GM18951 (cell line): ENCODE measurements at regions not wholly inside any gene's neighbourhood (a gene's known extent, or its start where the extent isn't known, plus 50 kb on each side); places are given as distances from the start of the nearest gene placed in this dataset.
"Not testable (repeated sequence)": the region's sequence is repeated elsewhere in the genome, so short reads cannot be mapped to it uniquely, and the experiment has no call there.

Experiments
- POLR2A ChIP-seq: IDR thresholded peaks from 4 replicates; pipeline ENCODE4 v1.6.1; 2011; ENCODE audit warnings: mild to moderate bottlenecking; ENCODE audit not compliant: insufficient read length, insufficient read depth; ENCODE audit errors: extremely low read depth
- in situ Hi-C: fragments of 300-500 bp; cut with MboI; formaldehyde crosslinking; loops from one replicate; pipeline ENCODE4 v1.12.0; 2022; ENCODE audit warnings: low sequenced_read_pairs, mixed read lengths, inconsistent platforms; ENCODE audit not compliant: unreplicated experiment

DNA sequence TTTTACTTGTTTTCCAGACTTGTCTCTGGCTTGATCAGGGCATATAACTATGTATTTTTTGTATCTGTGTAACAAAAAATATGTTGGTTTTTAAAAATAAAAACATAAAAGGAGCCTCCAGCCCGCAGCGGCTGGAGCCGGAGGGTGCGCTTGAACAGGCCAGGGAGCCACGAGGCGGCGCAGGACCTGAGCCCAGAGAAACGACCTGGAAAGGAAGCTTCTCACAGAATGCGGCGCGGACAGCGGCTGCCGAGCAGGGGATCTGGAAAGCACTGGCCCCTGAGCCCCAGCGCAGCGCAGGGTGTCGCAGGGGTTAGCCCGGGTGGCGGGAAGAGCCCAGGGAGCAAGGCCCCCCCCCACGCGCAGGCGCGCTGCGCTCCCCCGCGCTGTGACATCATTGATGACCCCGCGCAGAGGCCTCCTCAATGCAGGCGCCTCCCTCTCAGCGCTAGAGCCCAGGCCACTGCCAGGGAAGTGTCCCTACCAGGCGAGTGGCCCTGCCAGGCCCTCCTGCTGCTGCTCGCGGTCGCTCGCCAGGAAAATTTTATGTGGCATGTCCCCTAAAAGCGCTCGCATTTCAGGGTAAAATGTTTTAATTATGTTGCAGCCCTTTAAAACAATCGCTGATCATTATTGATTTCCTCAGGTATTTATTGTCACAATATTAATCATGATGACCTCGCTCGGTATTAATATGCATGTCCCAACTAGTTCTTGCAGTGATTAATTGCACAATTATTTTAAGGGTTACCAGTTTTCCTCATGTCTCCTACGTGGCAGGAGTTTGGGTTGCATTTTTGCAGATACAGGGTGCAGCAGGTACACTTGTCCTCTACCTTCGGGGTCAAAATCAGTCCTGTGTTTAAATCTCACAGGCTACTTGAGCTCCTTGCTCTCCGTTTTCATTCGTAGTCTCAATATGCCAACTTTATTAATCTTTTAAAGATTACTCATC lies 134.2 kb downstream of the USP22 start:
- in situ Hi-C loops: no loop called here
- peak; percentile 51 for TF ChIP-seq POLR2A

- TF ChIP-seq POLR2A: no peak
- in situ Hi-C loops: no loop called here
These were observed 128.2 kb downstream of the USP22 start for GRCh38 chr17:20914658-20915057.

DNA sequence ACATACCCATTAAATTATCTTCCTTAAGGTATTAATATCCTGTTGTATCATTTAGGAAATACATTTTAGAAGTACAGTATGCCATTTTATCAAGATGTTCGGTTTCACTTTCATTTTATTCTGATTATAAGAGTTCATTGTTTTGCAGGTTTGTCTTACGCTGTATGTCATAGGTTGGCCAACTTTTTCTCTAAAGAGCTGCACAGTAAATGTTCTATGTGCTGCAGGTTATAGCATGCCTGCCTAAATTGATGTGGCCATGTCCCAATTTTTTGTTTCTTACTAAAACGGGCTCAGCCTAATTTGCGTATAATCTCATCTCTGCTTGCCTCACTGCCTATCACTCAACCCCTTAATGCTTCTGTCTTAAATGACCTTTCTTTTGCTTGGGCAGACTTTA lies 126.4 kb downstream of the USP22 start:
- TF ChIP-seq POLR2A: no peak
- in situ Hi-C loops: no loop called here

DNA sequence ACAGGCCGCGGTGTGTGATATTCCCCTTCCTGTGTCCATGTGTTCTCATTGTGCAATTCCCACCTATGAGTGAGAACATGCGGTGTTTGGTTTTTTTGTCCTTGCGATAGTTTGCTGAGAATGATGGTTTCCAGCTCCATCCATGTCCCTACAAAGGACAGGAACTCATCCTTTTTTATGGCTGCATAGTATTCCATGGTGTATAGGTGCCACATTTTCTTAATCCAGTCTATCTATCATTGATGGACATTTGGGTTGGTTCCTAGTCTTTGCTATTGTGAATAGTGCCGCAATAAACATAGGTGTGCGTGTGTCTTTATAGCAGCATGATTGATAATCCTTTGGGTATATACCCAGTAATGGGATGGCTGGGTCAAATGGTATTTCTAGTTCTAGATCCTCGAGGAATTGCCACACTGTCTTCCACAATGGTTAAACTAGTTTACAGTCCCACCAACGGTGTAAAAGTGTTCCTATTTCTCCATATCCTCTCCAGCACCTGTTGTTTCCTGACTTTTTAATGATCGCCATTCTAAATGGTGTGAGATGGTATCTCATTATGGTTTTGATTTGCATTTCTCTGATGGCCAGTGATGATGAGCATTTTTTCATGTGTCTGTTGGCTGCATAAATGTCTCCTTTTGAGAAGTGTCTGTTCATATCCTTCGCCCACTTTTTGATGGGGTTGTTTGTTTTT lies 125.1 kb downstream of the USP22 start:
- in situ Hi-C loops: not testable (repeated sequence)

- in situ Hi-C loops: no loop called here
These were observed 122.6 kb downstream of the USP22 start for GRCh38 chr17:20920095-20920814.

DNA sequence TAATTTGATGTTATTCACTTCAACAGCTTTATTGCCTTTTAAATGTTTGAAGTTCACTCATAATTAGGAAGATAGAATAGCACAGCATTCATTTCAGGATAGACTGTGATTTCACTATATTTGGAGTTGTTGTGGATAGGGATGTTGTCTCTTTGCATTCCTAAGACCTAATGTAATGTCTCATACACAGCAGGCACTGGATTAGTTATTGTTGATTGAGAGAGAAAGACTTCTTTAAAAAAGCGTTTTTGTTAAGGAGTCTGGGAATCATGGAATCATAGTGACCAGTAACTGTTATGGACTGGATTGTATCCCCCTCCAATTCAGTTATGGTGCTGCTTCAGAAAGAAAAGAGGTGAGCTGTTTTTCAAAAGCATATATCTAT lies 122.0 kb downstream of the USP22 start:
- TF ChIP-seq POLR2A: no peak
- in situ Hi-C loops: no loop called here

More at GRCh38 chr17:20920095-20920814, 122.6 kb downstream of the USP22 start:
- no peak for TF ChIP-seq POLR2A

DNA sequence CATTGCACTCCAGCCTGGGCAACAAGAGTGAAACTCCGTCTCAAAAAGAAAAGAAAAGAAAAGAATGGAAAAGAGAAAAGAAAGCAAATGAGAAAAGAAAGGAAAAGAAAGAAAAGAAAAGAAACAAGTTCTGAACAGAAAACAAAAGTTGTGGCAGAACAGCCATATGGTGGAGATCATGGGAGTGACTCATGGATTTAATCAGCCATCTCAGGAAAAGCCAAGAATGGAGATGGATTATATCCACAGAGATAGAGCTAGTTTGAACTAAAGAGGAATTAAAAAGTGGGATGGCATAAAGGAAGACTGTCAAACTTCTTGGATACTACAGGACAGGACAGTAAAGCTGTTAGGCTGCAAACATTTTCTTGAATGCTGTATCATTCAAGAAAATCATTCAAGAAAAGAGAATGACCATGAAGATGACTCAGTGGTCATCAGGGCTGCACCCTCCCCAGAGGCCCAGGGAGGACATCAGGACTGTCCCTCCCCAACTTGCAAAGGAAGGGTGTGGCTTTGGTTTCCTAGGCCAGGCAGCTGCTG lies 120.6 kb downstream of the USP22 start:
- no peak for TF ChIP-seq POLR2A

GRCh38 chr17:20924306-20924705 lies 118.5 kb downstream of the USP22 start:
- TF ChIP-seq POLR2A: no peak
- in situ Hi-C loops: no loop called here

More for the DNA sequence above, 120.6 kb downstream of the USP22 start:
- in situ Hi-C loops: no loop called here

GRCh38 chr17:20925091-20925490 lies 117.7 kb downstream of the USP22 start:
- in situ Hi-C loops: no loop called here
- TF ChIP-seq POLR2A: no peak

GRCh38 chr17:20925954-20926353 lies 116.9 kb downstream of the USP22 start:
- TF ChIP-seq POLR2A: no peak
- in situ Hi-C loops: no loop called here

DNA sequence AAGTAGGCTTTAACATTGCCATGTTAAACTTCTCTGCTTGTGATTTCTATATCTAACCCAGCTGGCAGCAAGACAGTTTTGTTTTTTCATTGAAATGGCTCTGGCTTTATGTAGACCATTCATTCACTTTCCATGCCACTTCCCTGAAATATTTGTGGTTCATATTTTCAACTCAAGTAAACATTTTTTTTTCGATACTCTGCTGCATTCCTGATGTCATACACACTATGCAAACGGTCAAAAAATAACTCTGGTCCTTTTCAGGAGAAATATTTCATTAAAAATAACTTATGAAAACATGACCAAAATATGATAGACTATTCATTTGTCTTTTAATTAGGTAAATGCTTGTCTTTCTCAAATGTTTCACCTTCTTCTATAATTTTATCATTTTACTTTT lies 116.3 kb downstream of the USP22 start:
- TF ChIP-seq POLR2A: no peak
- in situ Hi-C loops: no loop called here

DNA sequence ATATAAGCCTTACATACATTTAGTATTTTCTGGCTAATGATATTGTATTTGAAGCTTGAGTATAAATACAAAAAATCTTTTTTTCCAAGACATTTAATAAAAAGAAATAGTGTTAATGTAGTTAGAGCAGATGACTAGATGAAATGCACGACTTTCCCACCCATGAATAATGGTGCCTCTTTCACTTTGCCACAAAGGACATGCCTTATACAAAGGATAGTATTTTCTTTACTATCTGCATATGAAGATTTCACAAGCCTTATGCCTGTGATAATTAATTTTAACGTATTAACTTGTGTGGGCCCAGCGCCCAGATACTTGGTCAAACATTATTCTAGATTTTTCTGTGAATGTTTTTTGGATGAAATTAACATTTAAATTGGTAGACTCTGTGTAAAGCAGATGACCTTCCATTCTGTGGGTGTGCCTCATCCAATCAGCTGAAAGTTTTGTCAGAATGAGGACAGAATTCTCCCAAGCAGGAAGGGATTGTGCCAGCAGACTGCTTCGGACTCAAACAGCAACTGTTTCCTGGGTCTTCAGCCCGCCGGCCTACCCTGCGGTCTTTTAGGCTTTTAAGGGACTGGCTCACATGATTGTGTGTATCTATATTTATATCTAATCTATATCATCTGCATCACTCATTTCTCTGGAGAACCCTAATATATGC lies 115.4 kb downstream of the USP22 start:
- TF ChIP-seq POLR2A: no peak
- in situ Hi-C loops: no loop called here

DNA sequence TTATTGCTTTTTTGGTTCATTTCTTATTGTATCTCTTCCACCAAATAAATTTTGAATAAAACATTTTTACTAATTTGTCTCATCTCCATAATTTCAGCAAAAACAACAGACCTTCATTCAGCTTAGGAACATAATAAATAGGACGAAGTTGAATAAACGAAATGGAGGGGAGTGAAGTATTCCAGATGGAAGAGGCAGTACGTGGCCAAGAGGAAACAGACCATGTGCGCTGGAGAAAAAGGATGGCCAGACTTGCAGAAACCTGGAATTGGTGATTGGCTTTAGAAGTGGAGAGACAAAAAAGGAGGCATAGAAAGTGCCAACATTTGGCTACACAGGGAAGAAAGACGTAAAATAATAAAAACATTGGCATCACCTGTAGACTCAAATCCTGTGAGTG lies 113.5 kb downstream of the USP22 start:
- TF ChIP-seq POLR2A: no peak
- in situ Hi-C loops: no loop called here
